ENCODE measurements at regions not wholly inside any gene's neighbourhood (a gene's known extent, or its start where the extent isn't known, plus 50 kb on each side); places are given as distances from the start of the nearest gene placed in this dataset.

- no peak for DNase-seq (ENCODE audit: low spot score)
Measured at GRCh38 chr9:28024676-28025075, 451.4 kb upstream of the C9orf72 start.

GRCh38 chr9:28025186-28025585 is 451.9 kb upstream of the C9orf72 start:
- no peak for DNase-seq (ENCODE audit: low spot score)

- DNase-seq (ENCODE audit: low spot score), result no peak
Measured at GRCh38 chr9:28031521-28032267, 458.4 kb upstream of the C9orf72 start.

- no peak for DNase-seq (ENCODE audit: low spot score)
Measured at GRCh38 chr9:28032268-28032590, 458.9 kb upstream of the C9orf72 start.

GRCh38 chr9:28034242-28034641 is 461.0 kb upstream of the C9orf72 start:
- no peak for DNase-seq (ENCODE audit: low spot score)

- DNase-seq (ENCODE audit: low spot score), result no peak
Measured at GRCh38 chr9:28037968-28038367, 464.7 kb upstream of the C9orf72 start.

- no peak for DNase-seq (ENCODE audit: low spot score)
Measured at GRCh38 chr9:28045051-28045450, 471.8 kb upstream of the C9orf72 start.

GRCh38 chr9:28050046-28050445 is 476.8 kb upstream of the C9orf72 start:
- peak; percentile 26 for DNase-seq (ENCODE audit: low spot score)

GRCh38 chr9:28050941-28051340 is 477.7 kb upstream of the C9orf72 start:
- DNase-seq (ENCODE audit: low spot score), result no peak

- peak; percentile 21 for DNase-seq (ENCODE audit: low spot score)
Measured at GRCh38 chr9:28051559-28052503, 478.6 kb upstream of the C9orf72 start.

GRCh38 chr9:28053096-28053777 is 480.0 kb upstream of the C9orf72 start:
- no peak for DNase-seq (ENCODE audit: low spot score)

- DNase-seq (ENCODE audit: low spot score), result no peak
Measured at GRCh38 chr9:28056006-28056405, 482.7 kb upstream of the C9orf72 start.

GRCh38 chr9:28056466-28056865 is 483.2 kb upstream of the C9orf72 start:
- no peak for DNase-seq (ENCODE audit: low spot score)

- DNase-seq (ENCODE audit: low spot score), result no peak
Measured at GRCh38 chr9:28059192-28059591, 485.9 kb upstream of the C9orf72 start.

GRCh38 chr9:28064241-28064815 is 491.0 kb upstream of the C9orf72 start:
- DNase-seq (ENCODE audit: low spot score), result no peak

GRCh38 chr9:28073270-28073669 is 500.0 kb upstream of the C9orf72 start:
- DNase-seq (ENCODE audit: low spot score), result peak; percentile 38

- no peak for DNase-seq (ENCODE audit: low spot score)
Measured at GRCh38 chr9:28079677-28080076, 506.4 kb upstream of the C9orf72 start.

- DNase-seq (ENCODE audit: low spot score), result no peak
Measured at GRCh38 chr9:28082671-28083070, 509.4 kb upstream of the C9orf72 start.

- DNase-seq (ENCODE audit: low spot score), result no peak
Measured at GRCh38 chr9:28086881-28087280, 513.6 kb upstream of the C9orf72 start.

- DNase-seq (ENCODE audit: low spot score), result no peak
Measured at GRCh38 chr9:28092981-28093936, 520.0 kb upstream of the C9orf72 start.

GRCh38 chr9:28101509-28101908 is 528.2 kb upstream of the C9orf72 start:
- no peak for DNase-seq (ENCODE audit: low spot score)
